Medulla oblongata (tissue), 1 donor: ENCODE measurements at regions not wholly inside any gene's neighbourhood (a gene's known extent, or its start where the extent isn't known, plus 50 kb on each side); places are given as distances from the start of the nearest gene placed in this dataset.
"Not testable (repeated sequence)": the region's sequence is repeated elsewhere in the genome, so short reads cannot be mapped to it uniquely, and the experiment has no call there.

Experiments
- DNase-seq: peaks from one replicate; pipeline ENCODE4 v3.0.0-alpha.2; 2015; ENCODE audit errors: extremely low spot score

DNA sequence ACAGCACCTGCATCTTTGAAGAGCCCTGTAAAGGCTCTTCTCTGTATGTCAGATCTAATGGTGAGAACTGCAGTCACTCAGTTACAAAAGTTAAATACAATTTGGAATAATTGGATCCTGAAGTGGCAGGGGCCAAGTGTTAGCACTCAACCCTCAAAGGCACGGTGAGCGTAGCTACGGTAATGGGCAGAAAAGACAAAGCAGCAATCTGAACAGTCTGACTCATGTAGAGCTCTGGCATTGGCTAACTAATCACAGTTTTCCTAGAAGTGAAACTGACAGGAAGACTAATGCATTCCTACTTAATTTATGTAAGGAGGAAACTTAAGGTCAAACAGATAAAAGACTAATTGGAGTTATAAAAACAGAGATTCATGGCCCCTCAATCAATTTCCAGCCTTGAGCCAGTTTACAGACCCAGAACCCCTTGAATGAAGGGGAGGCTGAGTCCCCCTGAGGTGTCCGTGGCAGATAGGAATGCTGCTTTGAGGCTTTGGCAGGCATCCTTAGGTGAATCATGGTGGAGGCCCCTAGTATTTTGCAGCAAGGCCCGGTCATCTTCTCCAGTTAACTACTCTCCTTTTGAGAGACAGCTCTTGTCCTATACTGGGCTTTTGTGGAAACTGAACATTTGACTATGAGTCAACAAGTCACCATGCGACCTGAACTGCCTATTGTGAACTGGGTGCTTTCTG, 450.7 kb downstream of the ZNF33B start:
- not testable (repeated sequence) for DNase-seq

DNA sequence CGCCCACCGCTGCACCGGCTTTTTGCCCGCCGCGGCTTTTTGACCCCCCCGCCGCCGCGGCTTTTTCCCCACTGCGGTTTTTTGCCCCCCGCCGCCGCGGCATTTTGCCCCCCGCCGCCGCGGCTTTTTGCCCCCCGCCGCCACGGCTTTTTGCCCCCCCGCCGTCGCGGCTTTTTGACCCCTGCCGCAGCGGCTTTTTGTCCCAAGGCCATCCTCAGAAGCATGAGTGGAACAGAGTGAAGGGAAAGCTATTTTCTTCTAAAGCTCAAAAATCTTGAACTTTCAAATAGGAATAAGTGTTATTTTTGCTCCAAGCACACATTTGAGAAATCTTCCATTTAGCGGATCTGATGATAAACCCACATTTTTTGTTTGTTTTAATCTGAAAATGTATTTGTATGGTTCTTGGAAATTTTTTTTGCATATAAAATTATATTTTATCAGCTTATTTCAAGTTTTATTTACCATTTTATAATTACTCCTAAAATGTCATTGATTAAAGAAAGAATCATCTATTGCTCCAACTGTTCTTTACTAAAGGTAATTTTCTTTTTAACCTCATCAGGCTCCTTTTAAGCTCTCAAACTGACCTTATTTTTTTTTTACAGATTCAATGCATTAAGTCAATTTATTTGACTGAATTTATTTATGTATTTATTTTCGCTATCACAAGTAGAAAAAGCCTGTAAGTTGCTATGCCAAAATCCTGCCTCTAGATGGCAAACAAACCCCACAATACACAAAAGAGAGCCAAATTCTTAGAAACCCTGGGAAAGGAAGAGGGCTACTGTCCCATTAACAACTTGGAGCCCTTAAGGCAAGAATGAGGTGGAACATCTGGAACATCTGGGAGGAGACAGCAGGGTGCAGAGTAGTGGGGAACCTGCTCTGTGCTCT, 460.3 kb downstream of the ZNF33B start:
- peak; percentile 21 for DNase-seq

DNA sequence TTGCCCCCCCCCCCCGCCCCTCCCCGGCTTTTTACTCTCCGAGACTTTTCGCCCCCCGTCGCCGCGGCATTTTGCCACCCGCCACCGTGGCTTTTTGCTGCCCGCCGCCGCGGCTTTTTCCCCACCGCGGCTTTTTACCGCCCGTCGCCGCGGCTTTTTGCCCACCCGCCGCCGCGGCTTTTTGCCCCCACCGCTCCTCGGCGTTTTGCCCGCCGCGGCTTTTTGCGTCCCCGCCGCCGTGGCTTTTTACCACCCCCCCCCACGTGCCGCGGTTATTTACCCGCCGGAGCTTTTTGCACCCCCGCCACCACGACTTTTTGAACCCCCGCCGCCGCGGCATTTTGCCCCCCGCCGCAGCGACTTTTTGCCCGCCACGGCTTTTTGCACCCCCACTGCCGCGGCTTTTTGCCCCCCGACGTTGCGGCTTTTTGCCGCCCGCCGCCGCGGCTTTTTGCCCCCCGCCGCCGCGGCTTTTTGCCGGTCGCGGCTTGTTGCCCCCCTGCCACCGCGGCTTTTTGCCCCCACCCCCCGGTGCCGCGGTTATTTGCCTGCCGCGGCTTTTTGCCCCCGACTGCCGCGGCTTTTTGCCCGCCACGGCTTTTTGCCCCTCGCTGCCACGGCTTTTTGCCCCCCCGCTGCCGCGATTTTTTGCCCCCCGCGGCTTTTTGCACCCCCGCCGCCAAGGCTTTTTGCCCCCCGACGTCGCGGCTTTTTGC, 461.1 kb downstream of the ZNF33B start:
- DNase-seq = no peak

DNA sequence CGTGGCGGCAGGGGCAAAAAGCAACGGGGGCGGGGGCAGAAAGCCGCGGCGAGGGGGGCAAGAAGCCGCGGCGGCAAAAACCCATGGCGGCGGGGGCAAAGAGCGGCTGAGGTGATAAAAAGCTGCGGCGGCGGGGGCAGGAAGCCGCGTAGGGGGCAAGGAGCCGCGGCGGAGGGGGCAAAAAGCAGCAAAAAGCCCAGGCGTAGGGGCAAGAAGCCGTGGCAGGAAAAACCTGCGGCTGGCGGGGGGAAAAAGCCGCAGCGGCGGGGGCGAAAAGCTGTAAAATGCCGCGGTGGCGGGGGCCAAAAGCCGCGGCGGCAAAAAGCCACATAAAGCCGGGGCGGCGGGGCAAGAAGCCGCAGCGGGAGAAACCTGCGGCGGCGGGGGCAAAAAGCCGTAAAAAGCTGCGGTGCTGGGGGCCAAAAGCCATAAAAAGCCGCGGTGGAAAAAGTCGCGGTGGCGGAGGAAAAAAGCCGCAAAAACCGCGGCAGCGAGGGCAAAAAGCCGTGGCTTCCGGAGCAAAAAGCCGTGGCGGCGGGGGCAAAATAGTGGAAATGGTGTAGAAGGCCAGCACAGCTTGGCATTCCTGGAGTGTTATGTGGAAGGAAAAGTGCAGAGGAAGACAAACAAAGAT, 487.8 kb downstream of the ZNF33B start:
- DNase-seq = no peak

DNA sequence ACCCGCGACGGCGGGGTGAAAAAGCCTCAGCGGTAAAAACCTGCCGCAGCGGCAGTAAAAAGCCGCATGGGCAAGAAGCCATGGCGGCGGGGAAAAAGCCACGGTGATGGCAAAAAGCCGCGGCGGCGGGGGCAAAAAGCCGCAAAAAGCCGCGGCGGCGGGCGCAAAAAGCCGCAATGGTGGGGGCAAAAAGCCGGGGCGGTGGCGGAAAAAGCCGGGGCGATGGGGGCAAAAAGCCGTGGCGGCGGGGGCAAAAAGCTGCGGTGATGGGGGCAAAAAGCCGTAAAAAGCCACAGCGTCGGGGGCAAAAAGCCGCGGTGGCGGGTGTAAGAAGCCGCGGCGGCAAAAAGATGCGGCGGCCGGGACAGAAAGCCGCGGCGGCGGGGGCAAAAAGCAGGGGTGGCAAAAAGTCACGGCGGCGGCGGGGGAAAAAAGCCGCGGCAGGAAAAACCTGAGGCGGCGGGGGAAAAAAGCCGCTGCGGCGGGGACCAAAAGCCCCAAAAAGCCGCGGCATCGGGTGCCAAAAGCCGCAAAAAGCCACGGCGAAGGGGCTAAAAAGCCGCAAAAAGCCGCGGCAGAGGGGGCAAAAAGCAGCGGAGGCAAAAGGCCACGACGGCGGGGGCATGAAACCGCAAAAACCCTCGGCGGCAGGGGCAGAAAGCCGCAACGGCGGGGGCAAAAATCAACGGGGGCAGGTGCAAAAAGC, 488.5 kb downstream of the ZNF33B start:
- no peak for DNase-seq

GRCh38 chr10:42149027-42149700, 489.2 kb downstream of the ZNF33B start:
- DNase-seq = no peak

DNA sequence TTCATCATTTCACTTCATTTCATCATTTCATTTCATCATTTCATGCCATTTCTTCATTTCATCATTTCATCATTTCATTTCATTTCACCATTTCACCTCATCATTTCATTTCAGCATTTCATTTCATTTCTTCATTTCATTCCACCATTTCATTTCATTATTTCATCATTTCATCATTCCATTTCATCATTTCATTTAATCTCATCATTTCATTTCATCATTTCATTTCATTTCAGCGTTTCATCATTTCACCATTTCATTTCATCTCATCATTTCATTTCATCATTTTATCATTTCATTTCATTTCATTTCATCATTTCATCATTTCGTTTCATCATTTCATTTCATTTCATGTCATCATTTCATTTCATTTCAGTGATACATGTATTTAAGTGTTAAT, 492.2 kb downstream of the ZNF33B start:
- DNase-seq = not testable (repeated sequence)

GRCh38 chr10:42138023-42138422, 500.3 kb downstream of the ZNF33B start:
- not testable (repeated sequence) for DNase-seq

- no peak for DNase-seq
Observed at GRCh38 chr10:42113158-42113450, 525.3 kb downstream of the ZNF33B start.

GRCh38 chr10:42112331-42113157, 525.8 kb downstream of the ZNF33B start:
- no peak for DNase-seq

DNA sequence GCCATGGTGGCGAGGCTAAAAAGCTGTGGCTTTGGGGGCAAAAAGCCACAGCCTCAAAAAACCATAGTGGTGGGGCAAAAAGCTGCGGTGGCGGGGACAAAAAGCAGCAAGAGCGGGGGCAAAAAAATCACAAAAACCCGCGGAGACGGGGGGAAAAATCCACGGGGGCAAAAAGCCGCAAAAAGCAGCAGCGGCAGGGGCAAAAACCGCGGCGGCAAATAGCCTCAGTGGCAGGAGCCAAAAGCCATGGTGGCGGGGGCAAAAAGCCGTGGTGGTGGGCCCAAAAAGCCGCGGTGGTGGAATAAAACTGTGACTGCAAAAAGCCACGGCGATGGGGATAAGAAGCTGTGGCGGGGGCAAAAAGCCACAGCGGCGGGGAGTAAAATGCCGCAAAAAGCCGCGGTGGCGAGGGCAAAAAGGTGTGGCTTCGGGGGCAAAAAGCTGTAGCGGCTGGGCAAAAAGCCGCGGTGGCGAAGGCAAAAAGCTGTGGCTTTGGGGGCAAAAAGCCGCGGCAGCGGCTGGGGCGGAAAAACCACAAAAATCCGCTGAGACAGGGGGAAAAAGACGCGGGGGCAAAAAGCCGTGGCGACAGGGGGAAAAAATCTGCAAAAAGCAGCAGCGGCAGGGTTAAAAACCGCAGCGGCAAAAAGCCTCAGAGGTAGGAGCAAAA, 526.6 kb downstream of the ZNF33B start:
- no peak for DNase-seq

- no peak for DNase-seq
Observed at GRCh38 chr10:42111076-42111475, 527.3 kb downstream of the ZNF33B start.
